T-cell (primary cell): ENCODE measurements at regions not wholly inside any gene's neighbourhood (a gene's known extent, or its start where the extent isn't known, plus 50 kb on each side); places are given as distances from the start of the nearest gene placed in this dataset.

ENCODE experiments used
- ATAC-seq, 4 experiments: fragments of 200-7000 bp in 3 of 4; fragments of 150-1000 bp in 1 of 4; cut with Tn5 transposase; replicated peaks in 1 of 4; 1 replicate in 3 of 4; 2 replicates in 1 of 4; pipeline ENCODE4 v1.10.0; 2021; ENCODE audit warnings: moderate library complexity in 3 of 4, mild to moderate bottlenecking in 2 of 4, moderate number of reproducible peaks in 1 of 4
- CTCF ChIA-PET, 2 donors: fragments of 300-600 bp; sonication (Branson Sonifier 250); formaldehyde crosslinking; loops; one replicate each; lab custom pipeline; 2022; ENCODE audit warnings: antibody characterized with exemption in 2 of 2; lab: Charles Lee
- POLR2A ChIA-PET, 2 donors: fragments of 300-600 bp; sonication (Branson Sonifier 250); formaldehyde crosslinking; loops; one replicate each; lab custom pipeline; 2022; ENCODE audit warnings: antibody characterized with exemption in 2 of 2; lab: Charles Lee
- DNase-seq, 35 experiments: peaks; one replicate each; pipeline versions ENCODE4 v3.0.0 to v3.0.0-alpha.2; 2013 to 2023
- H3K27ac ChIP-seq: one replicate; pipeline ENCODE4 v1.5.1; 2013; ENCODE audit warnings: low read length
- H3K27me3 ChIP-seq, 2 experiments: replicated peaks in 1 of 2; 1 replicate in 1 of 2; 2 replicates in 1 of 2; pipeline versions ENCODE4 v1.6.1 to v1.7.0; 2013; ENCODE audit warnings: low read length in 1 of 2, mixed read lengths in 1 of 2; ENCODE audit not compliant: control insufficient read depth in 2 of 2, insufficient read depth in 2 of 2; ENCODE audit errors: extremely low read depth in 1 of 2
- H3K36me3 ChIP-seq, 2 donors: 1 replicate in 1 of 2; 2 replicates in 1 of 2; pipeline versions ENCODE4 v1.6.1 to v1.7.0; 2013; ENCODE audit warnings: low read length in 1 of 2; ENCODE audit not compliant: control insufficient read depth in 2 of 2, insufficient read depth in 1 of 2; ENCODE audit errors: extremely low read depth in 1 of 2
- H3K4me1 ChIP-seq, 2 experiments: 1 replicate in 1 of 2; 2 replicates in 1 of 2; pipeline versions ENCODE4 v1.6.1 to v1.7.0; 2013; ENCODE audit warnings: low read length in 2 of 2, mixed read lengths in 1 of 2; ENCODE audit not compliant: insufficient read depth in 2 of 2, control insufficient read depth in 1 of 2; ENCODE audit errors: extremely low read depth in 1 of 2
- H3K4me3 ChIP-seq, 2 donors: 1 replicate in 1 of 2; 2 replicates in 1 of 2; pipeline versions ENCODE4 v1.5.1 to v1.7.0; 2013; ENCODE audit warnings: mild to moderate bottlenecking in 2 of 2, low read length in 1 of 2, moderate library complexity in 1 of 2; ENCODE audit not compliant: control insufficient read depth in 1 of 2; ENCODE audit errors: extremely low read depth in 1 of 2
- H3K9me3 ChIP-seq: 2 replicates; pipeline ENCODE4 v1.7.0; 2013
- H3K27ac Mint-ChIP-seq, 2 donors: one replicate each; pipeline ENCODE4 v1.8.0; 2020 to 2021; ENCODE audit warnings: mild to moderate bottlenecking in 2 of 2, mixed read lengths in 2 of 2
- H3K27me3 Mint-ChIP-seq, 2 donors: one replicate each; pipeline ENCODE4 v1.8.0; 2021 to 2022; ENCODE audit warnings: mixed read lengths in 2 of 2
- H3K36me3 Mint-ChIP-seq: one replicate; pipeline ENCODE4 v1.8.0; 2021; ENCODE audit warnings: mixed read lengths
- H3K4me1 Mint-ChIP-seq, 3 donors: one replicate each; pipeline ENCODE4 v1.8.0; 2020 to 2022; ENCODE audit warnings: mixed read lengths in 3 of 3, mild to moderate bottlenecking in 1 of 3
- H3K4me3 Mint-ChIP-seq, 3 donors: one replicate each; pipeline ENCODE4 v1.8.0; 2020 to 2022; ENCODE audit warnings: mild to moderate bottlenecking in 3 of 3, mixed read lengths in 3 of 3, moderate library complexity in 3 of 3
- H3K9me3 Mint-ChIP-seq, 3 donors: one replicate each; pipeline ENCODE4 v1.8.0; 2020 to 2022; ENCODE audit warnings: mixed read lengths in 3 of 3
- WGBS: methylation state at CpG from one replicate; pipeline ENCODE4 v1.1.5; 2013; ENCODE audit warnings: missing lambda C conversion rate; ENCODE audit not compliant: insufficient coverage; 5-methylcytosine and 5-hydroxymethylcytosine counted together

DNA sequence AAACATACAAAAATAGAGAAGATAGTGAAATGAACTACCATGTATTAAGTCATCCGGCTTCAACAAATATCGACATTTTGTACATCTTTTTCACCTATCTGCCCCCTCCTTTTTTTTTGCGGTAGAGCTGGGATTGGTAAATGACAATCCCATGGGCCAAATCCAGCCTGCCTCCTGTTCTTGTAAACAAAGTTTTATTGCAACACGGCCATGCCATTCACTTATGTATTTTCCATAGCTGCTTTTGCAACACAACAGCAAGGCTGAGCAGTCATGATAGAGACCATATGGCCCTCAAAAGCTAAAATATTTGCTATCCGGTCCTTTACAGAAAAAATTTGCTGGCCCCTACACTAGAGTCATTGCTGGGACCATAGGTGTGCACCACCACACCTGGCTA, 58.1 kb upstream of the PLEKHG3 start:
- Histone ChIP-seq H3K4me3 (no peak overlapping the region), H3K4me1 (no peaks in the 10 kb centered on the region), H3K27me3 (peaks cover 0 to 10% of the 10 kb centered on the region in 2 experiments), H3K27ac (no peak overlapping the region), H3K36me3 (no peaks in the 10 kb centered on the region), H3K9me3 (no peaks in the 10 kb centered on the region)
- Mint-ChIP-seq H3K4me3 (no peak overlapping the region), H3K27ac (no peak overlapping the region), H3K27me3 (peaks cover 15 to 17% of the 10 kb centered on the region in 2 donors), H3K9me3 (no peaks in the 10 kb centered on the region), H3K4me1 (no peaks in the 10 kb centered on the region), H3K36me3 (no peaks in the 10 kb centered on the region)
- 100% methylated on average over 1 of the region's 5 CpGs for WGBS
- ATAC-seq, result no peak
- CTCF ChIA-PET, result no interaction called here
- DNase-seq, result no peak
- POLR2A ChIA-PET, result no interaction called here

DNA sequence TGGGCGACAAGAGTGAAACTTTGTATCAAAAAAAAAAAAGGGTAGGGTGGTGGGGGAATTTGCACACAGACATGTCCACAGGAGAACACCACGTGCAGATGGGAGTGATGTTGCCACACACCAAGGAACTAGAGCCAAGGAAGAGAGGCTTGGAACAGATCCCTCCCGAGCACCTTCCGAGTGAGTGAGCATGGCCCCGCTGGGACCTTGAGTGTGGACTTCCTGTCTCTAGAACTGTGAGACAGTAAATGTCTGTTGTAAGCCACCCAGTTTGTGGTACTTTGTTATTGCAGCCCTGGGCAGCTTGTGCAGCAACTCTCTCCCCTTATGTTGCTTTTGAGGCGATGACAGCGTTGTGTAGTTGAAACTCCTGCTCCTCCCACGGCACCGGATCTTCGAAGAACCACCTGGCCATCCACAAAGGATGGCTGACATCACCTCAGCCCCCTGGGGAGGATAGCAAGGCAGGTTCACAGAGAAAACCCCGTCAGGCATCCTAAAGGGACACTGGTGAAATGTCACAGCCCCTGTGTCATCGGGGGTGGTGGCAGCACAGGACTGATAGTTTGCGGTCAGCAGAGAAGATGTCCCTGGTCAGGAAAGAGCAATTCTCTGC, 54.7 kb upstream of the PLEKHG3 start:
- H3K27me3 ChIP-seq, result peaks cover 0 to 10% of the 10 kb centered on the region in 2 experiments
- no peak overlapping the region for H3K4me3 ChIP-seq
- Mint-ChIP-seq H3K4me3 (no peak overlapping the region), H3K9me3 (no peaks in the 10 kb centered on the region), H3K27me3 (peaks cover 5 to 19% of the 10 kb centered on the region in 2 donors), H3K4me1 (peaks cover 0 to 6% (median 4%) of the 10 kb centered on the region in 3 donors), H3K36me3 (no peaks in the 10 kb centered on the region), H3K27ac (no peak overlapping the region)
- no peak overlapping the region for H3K27ac ChIP-seq
- 76% methylated on average over 7 of the region's 13 CpGs for WGBS
- POLR2A ChIA-PET, result interaction anchor here in 1 of 2 donors (0.7 kb wide), 1 partner anchor 305 kb away, joined by 4 read pairs; no protein-coding TSS in a partner anchor
- H3K9me3 ChIP-seq, result no peaks in the 10 kb centered on the region
- no peaks in the 10 kb centered on the region for H3K4me1 ChIP-seq
- no peaks in the 10 kb centered on the region for H3K36me3 ChIP-seq
- DNase-seq (no peak), ATAC-seq (no peak)
- CTCF ChIA-PET, result no interaction called here

DNA sequence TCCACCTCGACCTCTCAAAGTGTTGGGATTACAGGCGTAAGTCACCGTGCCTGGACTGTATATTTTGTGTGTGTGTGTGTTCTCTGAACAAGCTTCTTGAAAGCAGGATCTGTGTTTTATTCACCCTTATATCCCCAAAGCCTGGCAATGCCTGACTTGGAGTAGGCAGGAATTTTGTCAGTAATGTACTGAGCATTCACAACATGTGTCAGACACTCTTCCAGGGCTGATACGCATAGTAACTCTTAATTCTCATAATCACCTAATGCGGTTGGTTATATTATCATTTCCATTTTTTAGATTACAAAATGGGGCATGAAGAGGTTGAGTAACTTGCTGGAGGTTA, 50.4 kb upstream of the PLEKHG3 start:
- Histone ChIP-seq H3K9me3 (no peaks in the 10 kb centered on the region), H3K36me3 (no peaks in the 10 kb centered on the region), H3K4me1 (peaks cover 0 to under 1% of the 10 kb centered on the region in 2 experiments), H3K27me3 (peaks cover 0 to 5% of the 10 kb centered on the region in 2 experiments), H3K4me3 (no peak overlapping the region), H3K27ac (no peak overlapping the region)
- H3K9me3 Mint-ChIP-seq, result no peaks in the 10 kb centered on the region
- H3K27ac Mint-ChIP-seq, result no peak overlapping the region
- ATAC-seq (no peak), DNase-seq (no peak)
- H3K36me3 Mint-ChIP-seq, result no peaks in the 10 kb centered on the region
- WGBS, result no CpG with 5 or more reads among the region's 5 CpGs
- H3K27me3 Mint-ChIP-seq, result peaks cover 0 to 12% of the 10 kb centered on the region in 2 donors
- H3K4me1 Mint-ChIP-seq, result peaks cover 3 to 7% (median 7%) of the 10 kb centered on the region in 3 donors
- ChIA-PET POLR2A (interaction anchor here in 1 of 2 donors (0.5 kb wide), 1 partner anchor 19 kb away, joined by 3 read pairs; no protein-coding TSS in a partner anchor), CTCF (no interaction called here)
- H3K4me3 Mint-ChIP-seq, result no peak overlapping the region

- ATAC-seq, result peak in 1 of 4 experiments; percentile 26
- H3K4me3 ChIP-seq, result no peak overlapping the region
- Mint-ChIP-seq H3K27ac (no peak overlapping the region), H3K4me3 (no peak overlapping the region), H3K9me3 (no peaks in the 10 kb centered on the region), H3K36me3 (no peaks in the 10 kb centered on the region), H3K4me1 (peaks cover 7 to 12% (median 8%) of the 10 kb centered on the region in 3 donors), H3K27me3 (peaks cover 0 to 13% of the 10 kb centered on the region in 2 donors)
- WGBS, result 0% methylated on average over 1 of the region's 5 CpGs
- ChIA-PET CTCF (no interaction called here), POLR2A (interaction anchor here (0.5 to 0.7 kb wide), 2 partner anchors 54 to 326 kb away, joined by 3 read pairs; no protein-coding TSS in a partner anchor)
- peaks cover 0 to 10% of the 10 kb centered on the region in 2 experiments for H3K27me3 ChIP-seq
- no peak overlapping the region for H3K27ac ChIP-seq
- peaks cover 0 to 6% of the 10 kb centered on the region in 2 experiments for H3K4me1 ChIP-seq
- DNase-seq, result no peak
- H3K9me3 ChIP-seq, result no peaks in the 10 kb centered on the region
- H3K36me3 ChIP-seq, result no peaks in the 10 kb centered on the region
Measured at GRCh38 chr14:64654246-64654900, 49.9 kb upstream of the PLEKHG3 start.
